ENCODE measurements at regions not wholly inside any gene's neighbourhood (a gene's known extent, or its start where the extent isn't known, plus 50 kb on each side); places are given as distances from the start of the nearest gene placed in this dataset.
"Not testable (repeated sequence)": the region's sequence is repeated elsewhere in the genome, so short reads cannot be mapped to it uniquely, and the experiment has no call there.

GRCh38 chr14:83583201-83583600, 1946.7 kb upstream of the FLRT2 start:
- in situ Hi-C loops (cut with HindIII; ENCODE audit: low pct_ligation_motif_present, low pct_unique_long_range_greater_than_20kb, low sequenced_read_pairs): no loop called here

GRCh38 chr14:83594874-83595273, 1935.1 kb upstream of the FLRT2 start:
- in situ Hi-C loops (cut with HindIII; ENCODE audit: low pct_ligation_motif_present, low pct_unique_long_range_greater_than_20kb, low sequenced_read_pairs): no loop called here
- DNase-seq: no peak

More at GRCh38 chr14:83583201-83583600, 1946.7 kb upstream of the FLRT2 start:
- DNase-seq: no peak

GRCh38 chr14:83607682-83608081, 1922.3 kb upstream of the FLRT2 start:
- in situ Hi-C loops (cut with HindIII; ENCODE audit: low pct_ligation_motif_present, low pct_unique_long_range_greater_than_20kb, low sequenced_read_pairs): no loop called here
- no peak for DNase-seq

- in situ Hi-C loops (cut with HindIII; ENCODE audit: low pct_ligation_motif_present, low pct_unique_long_range_greater_than_20kb, low sequenced_read_pairs): no loop called here
- no peak for DNase-seq
Measured at GRCh38 chr14:83611491-83611890, 1918.5 kb upstream of the FLRT2 start.

GRCh38 chr14:83611906-83612390, 1918.0 kb upstream of the FLRT2 start:
- in situ Hi-C loops (cut with HindIII; ENCODE audit: low pct_ligation_motif_present, low pct_unique_long_range_greater_than_20kb, low sequenced_read_pairs): no loop called here
- DNase-seq: no peak

GRCh38 chr14:83614956-83615355, 1915.0 kb upstream of the FLRT2 start:
- in situ Hi-C loops (cut with HindIII; ENCODE audit: low pct_ligation_motif_present, low pct_unique_long_range_greater_than_20kb, low sequenced_read_pairs): no loop called here
- DNase-seq: no peak

- no peak for DNase-seq
- in situ Hi-C loops (cut with HindIII; ENCODE audit: low pct_ligation_motif_present, low pct_unique_long_range_greater_than_20kb, low sequenced_read_pairs): no loop called here
Measured at GRCh38 chr14:83624541-83624940, 1905.4 kb upstream of the FLRT2 start.

- no peak for DNase-seq
- in situ Hi-C loops (cut with HindIII; ENCODE audit: low pct_ligation_motif_present, low pct_unique_long_range_greater_than_20kb, low sequenced_read_pairs): no loop called here
Measured at GRCh38 chr14:83632375-83632774, 1897.6 kb upstream of the FLRT2 start.

- in situ Hi-C loops (cut with HindIII; ENCODE audit: low pct_ligation_motif_present, low pct_unique_long_range_greater_than_20kb, low sequenced_read_pairs): no loop called here
- no peak for DNase-seq
Measured at GRCh38 chr14:83638748-83639504, 1891.0 kb upstream of the FLRT2 start.

- in situ Hi-C loops (cut with HindIII; ENCODE audit: low pct_ligation_motif_present, low pct_unique_long_range_greater_than_20kb, low sequenced_read_pairs); DNase-seq: not testable (repeated sequence)
Measured at GRCh38 chr14:83639505-83639875, 1890.5 kb upstream of the FLRT2 start.

- DNase-seq: no peak
- in situ Hi-C loops (cut with HindIII; ENCODE audit: low pct_ligation_motif_present, low pct_unique_long_range_greater_than_20kb, low sequenced_read_pairs): no loop called here
Measured at GRCh38 chr14:83646228-83646627, 1883.7 kb upstream of the FLRT2 start.

GRCh38 chr14:83660597-83660996, 1869.3 kb upstream of the FLRT2 start:
- in situ Hi-C loops (cut with HindIII; ENCODE audit: low pct_ligation_motif_present, low pct_unique_long_range_greater_than_20kb, low sequenced_read_pairs): no loop called here

GRCh38 chr14:83664389-83664788, 1865.6 kb upstream of the FLRT2 start:
- DNase-seq: no peak
- in situ Hi-C loops (cut with HindIII; ENCODE audit: low pct_ligation_motif_present, low pct_unique_long_range_greater_than_20kb, low sequenced_read_pairs): no loop called here

More at GRCh38 chr14:83660597-83660996, 1869.3 kb upstream of the FLRT2 start:
- DNase-seq: no peak

GRCh38 chr14:83689265-83689664, 1840.7 kb upstream of the FLRT2 start:
- no peak for DNase-seq
- in situ Hi-C loops (cut with HindIII; ENCODE audit: low pct_ligation_motif_present, low pct_unique_long_range_greater_than_20kb, low sequenced_read_pairs): no loop called here

GRCh38 chr14:83697099-83697498, 1832.8 kb upstream of the FLRT2 start:
- in situ Hi-C loops (cut with HindIII; ENCODE audit: low pct_ligation_motif_present, low pct_unique_long_range_greater_than_20kb, low sequenced_read_pairs): no loop called here
- no peak for DNase-seq

- in situ Hi-C loops (cut with HindIII; ENCODE audit: low pct_ligation_motif_present, low pct_unique_long_range_greater_than_20kb, low sequenced_read_pairs): no loop called here
- DNase-seq: no peak
Measured at GRCh38 chr14:83702619-83703018, 1827.3 kb upstream of the FLRT2 start.

GRCh38 chr14:83706231-83706954, 1823.6 kb upstream of the FLRT2 start:
- DNase-seq: peak; percentile 19

GRCh38 chr14:83707056-83707455, 1822.9 kb upstream of the FLRT2 start:
- no peak for DNase-seq
- in situ Hi-C loops (cut with HindIII; ENCODE audit: low pct_ligation_motif_present, low pct_unique_long_range_greater_than_20kb, low sequenced_read_pairs): no loop called here

More at GRCh38 chr14:83706231-83706954, 1823.6 kb upstream of the FLRT2 start:
- in situ Hi-C loops (cut with HindIII; ENCODE audit: low pct_ligation_motif_present, low pct_unique_long_range_greater_than_20kb, low sequenced_read_pairs): no loop called here

GRCh38 chr14:83709116-83709515, 1820.8 kb upstream of the FLRT2 start:
- in situ Hi-C loops (cut with HindIII; ENCODE audit: low pct_ligation_motif_present, low pct_unique_long_range_greater_than_20kb, low sequenced_read_pairs): no loop called here
- DNase-seq: no peak

GRCh38 chr14:83711046-83711445, 1818.9 kb upstream of the FLRT2 start:
- DNase-seq: no peak
- in situ Hi-C loops (cut with HindIII; ENCODE audit: low pct_ligation_motif_present, low pct_unique_long_range_greater_than_20kb, low sequenced_read_pairs): no loop called here
